Stimulated activated CD4-positive, alpha-beta T cell treated with anti-CD3 and anti-CD28 coated beads, Interleukin-15, amount 100 ng/mL, for 24 hours (primary cell): ENCODE measurements at regions not wholly inside any gene's neighbourhood (a gene's known extent, or its start where the extent isn't known, plus 50 kb on each side); places are given as distances from the start of the nearest gene placed in this dataset.
"Not testable (repeated sequence)": the region's sequence is repeated elsewhere in the genome, so short reads cannot be mapped to it uniquely, and the experiment has no call there.

ENCODE experiments used
- DNase-seq: peaks from one replicate; pipeline ENCODE4 v3.0.0-alpha.2; 2020

- DNase-seq = no peak
Measured at GRCh38 chr4:103842076-103842475, 122.3 kb upstream of the TACR3 start.

DNA sequence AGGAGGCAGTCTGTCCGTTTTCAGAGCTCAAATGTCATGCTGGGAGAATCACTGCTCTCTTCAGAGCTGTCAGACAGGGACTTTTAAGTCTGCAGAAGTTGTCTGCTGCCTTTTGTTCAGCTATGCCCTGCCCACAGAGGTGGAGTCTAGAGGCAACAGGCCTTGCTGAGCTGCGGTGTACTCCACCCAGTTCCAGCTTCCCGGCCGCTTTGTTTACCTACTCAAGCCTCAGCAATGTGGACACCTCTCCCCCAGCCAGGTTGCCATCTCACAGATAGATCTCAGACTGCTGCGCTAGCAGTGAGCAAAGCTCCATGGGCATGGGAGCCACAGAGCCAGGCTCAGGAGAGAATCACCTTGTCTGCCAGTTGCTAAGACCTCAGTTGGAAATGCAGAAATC is 90.5 kb upstream of the TACR3 start:
- not testable (repeated sequence) for DNase-seq

DNA sequence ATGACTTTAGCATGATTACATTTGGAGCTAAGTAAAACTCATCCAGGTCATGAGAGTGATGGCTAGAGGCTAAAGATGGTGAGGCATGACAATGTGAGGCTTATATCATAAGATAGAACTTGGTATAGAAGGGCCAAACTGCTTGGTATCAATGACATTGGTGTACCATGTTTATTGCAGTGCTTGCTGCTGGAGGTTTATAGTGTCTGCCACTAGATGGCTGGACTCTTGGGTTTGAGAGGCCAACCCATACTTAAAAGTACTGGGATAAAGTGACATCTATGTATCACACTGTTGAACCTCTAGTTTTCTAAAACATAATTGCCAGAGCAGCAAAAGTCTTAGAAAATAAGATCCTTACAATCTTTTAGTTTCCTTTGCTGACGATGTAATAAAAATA is 83.0 kb upstream of the TACR3 start:
- DNase-seq = no peak

- DNase-seq = no peak
Measured at GRCh38 chr4:103787057-103787456, 67.3 kb upstream of the TACR3 start.

- no peak for DNase-seq
Measured at GRCh38 chr4:103786593-103786992, 66.8 kb upstream of the TACR3 start.

DNA sequence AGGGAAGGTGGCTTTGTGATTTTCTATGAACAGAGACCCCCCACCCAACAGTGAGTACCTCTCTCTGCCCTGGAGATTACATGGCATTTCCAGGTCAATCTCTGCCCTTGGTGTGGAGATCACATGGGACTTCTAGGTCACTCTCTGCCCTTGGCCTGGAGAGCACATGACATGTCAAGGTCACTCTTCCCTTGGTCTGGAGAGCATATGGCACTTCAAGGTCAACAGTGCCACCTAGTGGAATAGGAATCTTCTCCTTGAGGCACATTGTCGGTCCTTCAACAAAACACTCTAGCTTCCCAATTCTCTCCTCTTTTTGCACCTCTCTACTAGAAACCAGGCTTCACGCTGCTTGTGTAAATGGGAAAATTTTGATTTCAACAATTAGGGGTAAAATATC is 66.2 kb upstream of the TACR3 start:
- no peak for DNase-seq

DNA sequence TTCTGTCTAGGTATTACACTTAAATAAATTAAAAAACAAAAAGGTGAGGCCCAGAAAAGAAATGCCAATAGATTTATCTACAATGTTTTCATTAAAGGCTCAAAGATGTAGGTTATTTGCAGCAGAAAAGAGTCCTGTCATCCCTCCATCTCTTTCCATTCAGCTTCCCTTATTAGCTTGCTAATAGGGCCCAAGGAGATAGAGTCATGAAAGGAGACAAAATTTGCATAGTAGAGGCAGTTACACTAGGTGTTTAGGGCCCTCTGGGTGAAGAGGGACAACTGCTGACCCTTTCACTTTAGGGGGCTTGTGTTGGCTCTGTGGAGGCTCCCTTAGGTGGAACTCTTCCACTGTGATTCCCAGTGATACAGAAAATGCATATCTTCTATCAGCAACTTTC is 58.4 kb upstream of the TACR3 start:
- DNase-seq = no peak

- DNase-seq = no peak
Measured at GRCh38 chr4:103774326-103774825, 54.6 kb upstream of the TACR3 start.

- DNase-seq = no peak
Measured at GRCh38 chr4:103773691-103774231, 54.0 kb upstream of the TACR3 start.
